MM.1S (cell line): ENCODE measurements at regions not wholly inside any gene's neighbourhood (a gene's known extent, or its start where the extent isn't known, plus 50 kb on each side); places are given as distances from the start of the nearest gene placed in this dataset.

ENCODE experiments used
- DNase-seq: peaks from one replicate; pipeline ENCODE4 v3.0.0-alpha.2; 2015
- H2AFZ ChIP-seq: fragments of 300-600 bp; sonication (generic); 2 replicates; pipeline ENCODE4 v1.6.0; 2016; ENCODE audit warnings: antibody characterized with exemption, low read length
- H3F3A ChIP-seq: fragments of 300-600 bp; sonication (generic); 2 replicates; pipeline ENCODE4 v1.6.1; 2016; ENCODE audit warnings: mild to moderate bottlenecking, antibody characterized with exemption, low read length, moderate library complexity, mixed read lengths; ENCODE audit not compliant: insufficient read depth
- H3K27ac ChIP-seq: fragments of 300-600 bp; sonication (generic); 2 replicates; pipeline ENCODE4 v1.5.1; 2016; ENCODE audit warnings: mild to moderate bottlenecking, low read length
- H3K27me3 ChIP-seq: fragments of 300-600 bp; sonication (generic); replicated peaks from 2 replicates; pipeline ENCODE4 v1.6.0; 2016; ENCODE audit warnings: low read length; ENCODE audit not compliant: insufficient read depth
- H3K36me3 ChIP-seq: fragments of 300-600 bp; sonication (generic); replicated peaks from 2 replicates; pipeline ENCODE4 v1.6.1; 2016; ENCODE audit warnings: mild to moderate bottlenecking, low read length, mixed read lengths; ENCODE audit not compliant: insufficient read depth
- H3K4me1 ChIP-seq: fragments of 300-600 bp; sonication (generic); 2 replicates; pipeline ENCODE4 v1.6.1; 2016; ENCODE audit warnings: low read length, mixed read lengths
- H3K4me2 ChIP-seq: fragments of 300-600 bp; sonication (generic); 2 replicates; pipeline ENCODE4 v1.6.0; 2016; ENCODE audit warnings: low read depth, low read length
- H3K4me3 ChIP-seq: fragments of 300-600 bp; sonication (generic); 2 replicates; pipeline ENCODE4 v1.5.1; 2016; ENCODE audit warnings: low read length, mixed read lengths
- H3K79me2 ChIP-seq: fragments of 300-600 bp; sonication (generic); 2 replicates; pipeline ENCODE4 v1.6.1; 2016; ENCODE audit warnings: mixed run types, low read length, mixed read lengths
- H3K9ac ChIP-seq: fragments of 300-600 bp; sonication (generic); 2 replicates; pipeline ENCODE4 v1.6.1; 2016; ENCODE audit warnings: low read length, mixed read lengths
- H3K9me2 ChIP-seq: fragments of 300-600 bp; sonication (generic); replicated peaks from 2 replicates; pipeline ENCODE4 v1.6.1; 2016; ENCODE audit warnings: mild to moderate bottlenecking, low read length, mixed read lengths; ENCODE audit not compliant: insufficient read depth
- H3K9me3 ChIP-seq: fragments of 300-600 bp; sonication (generic); replicated peaks from 2 replicates; pipeline ENCODE4 v1.6.1; 2016; ENCODE audit warnings: mild to moderate bottlenecking, low read length, mixed read lengths; ENCODE audit not compliant: insufficient read depth
- H4K20me1 ChIP-seq: fragments of 300-600 bp; sonication (generic); 2 replicates; pipeline ENCODE4 v1.6.1; 2016; ENCODE audit warnings: mild to moderate bottlenecking, low read length, moderate library complexity, mixed read lengths; ENCODE audit not compliant: insufficient read depth
- EZH2 ChIP-seq: fragments of 300-600 bp; sonication (generic); optimal IDR thresholded peaks from 2 replicates; pipeline ENCODE3; 2017; ENCODE audit warnings: low read depth, mild to moderate bottlenecking, antibody characterized with exemption, low read length, mixed read lengths
- EZH2phosphoT487 ChIP-seq: fragments of 300-600 bp; sonication (generic); IDR thresholded peaks from 2 replicates; pipeline ENCODE4 v1.6.1; 2018; ENCODE audit warnings: antibody characterized with exemption, low read length
- TF ChIP-seq, protein P1 (sequence below): fragments of 300-600 bp; sonication (generic); IDR thresholded peaks from 2 replicates; pipeline ENCODE4 v1.5.1; 2016; ENCODE audit warnings: antibody characterized with exemption, low read length, mixed read lengths

DNA sequence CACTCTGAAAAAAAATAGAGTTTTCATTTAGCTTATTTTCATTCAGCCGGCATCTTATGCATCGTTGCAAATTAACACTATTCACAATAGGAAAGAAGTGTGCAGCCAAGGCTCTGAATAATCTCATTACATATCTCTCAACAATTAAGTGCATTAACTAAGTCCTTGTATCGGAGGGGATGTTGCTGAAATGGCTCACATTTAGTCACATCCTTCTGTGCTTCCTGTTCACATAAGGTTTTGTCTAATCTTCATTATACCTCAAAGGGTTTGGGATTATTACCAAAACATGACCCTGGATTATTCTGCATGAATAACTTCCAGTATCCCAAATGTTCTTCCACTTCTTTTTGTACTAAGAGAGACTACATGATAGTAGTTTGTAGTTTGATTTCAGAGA is 278.0 kb upstream of the GRIA1 start:
- no peak overlapping the region for H3K9ac ChIP-seq
- H3K27ac ChIP-seq, result no peak overlapping the region
- H3K4me2 ChIP-seq, result no peak overlapping the region
- DNase-seq, result no peak
- no peaks in the 10 kb centered on the region for H3F3A ChIP-seq
- no peaks in the 10 kb centered on the region for H3K4me1 ChIP-seq
- H3K27me3 ChIP-seq, result no peaks in the 10 kb centered on the region
- no peaks in the 10 kb centered on the region for H3K36me3 ChIP-seq
- no peaks in the 10 kb centered on the region for H3K79me2 ChIP-seq
- no peak overlapping the region for H2AFZ ChIP-seq
- no peak overlapping the region for H3K4me3 ChIP-seq
- TF ChIP-seq, protein P1, sequence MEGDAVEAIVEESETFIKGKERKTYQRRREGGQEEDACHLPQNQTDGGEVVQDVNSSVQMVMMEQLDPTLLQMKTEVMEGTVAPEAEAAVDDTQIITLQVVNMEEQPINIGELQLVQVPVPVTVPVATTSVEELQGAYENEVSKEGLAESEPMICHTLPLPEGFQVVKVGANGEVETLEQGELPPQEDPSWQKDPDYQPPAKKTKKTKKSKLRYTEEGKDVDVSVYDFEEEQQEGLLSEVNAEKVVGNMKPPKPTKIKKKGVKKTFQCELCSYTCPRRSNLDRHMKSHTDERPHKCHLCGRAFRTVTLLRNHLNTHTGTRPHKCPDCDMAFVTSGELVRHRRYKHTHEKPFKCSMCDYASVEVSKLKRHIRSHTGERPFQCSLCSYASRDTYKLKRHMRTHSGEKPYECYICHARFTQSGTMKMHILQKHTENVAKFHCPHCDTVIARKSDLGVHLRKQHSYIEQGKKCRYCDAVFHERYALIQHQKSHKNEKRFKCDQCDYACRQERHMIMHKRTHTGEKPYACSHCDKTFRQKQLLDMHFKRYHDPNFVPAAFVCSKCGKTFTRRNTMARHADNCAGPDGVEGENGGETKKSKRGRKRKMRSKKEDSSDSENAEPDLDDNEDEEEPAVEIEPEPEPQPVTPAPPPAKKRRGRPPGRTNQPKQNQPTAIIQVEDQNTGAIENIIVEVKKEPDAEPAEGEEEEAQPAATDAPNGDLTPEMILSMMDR, result no peak
- TF ChIP-seq EZH2 (no peak), EZH2phosphoT487 (no peak)
- H3K9me3 ChIP-seq, result no peaks in the 10 kb centered on the region
- no peaks in the 10 kb centered on the region for H3K9me2 ChIP-seq
- H4K20me1 ChIP-seq, result no peaks in the 10 kb centered on the region

DNA sequence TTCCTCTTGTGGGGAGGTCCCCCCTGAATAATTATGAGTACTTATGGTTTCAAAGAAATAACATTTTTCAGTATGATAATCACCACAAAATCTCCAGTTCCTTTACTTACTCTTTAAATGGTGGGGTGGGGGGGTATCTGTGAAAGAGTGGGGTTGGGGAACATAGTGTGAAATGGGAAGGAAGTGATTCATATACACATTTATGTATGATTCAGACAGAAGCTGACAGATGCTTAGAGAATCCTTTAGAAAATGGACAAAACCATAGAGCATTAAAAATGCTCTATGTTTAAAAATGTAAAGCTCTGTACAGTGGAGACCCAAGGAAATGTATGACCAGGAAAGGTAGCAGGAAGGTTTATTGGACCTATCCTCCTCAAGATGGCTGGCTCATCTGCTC is 267.5 kb upstream of the GRIA1 start:
- H3K79me2 ChIP-seq, result no peaks in the 10 kb centered on the region
- H3K4me1 ChIP-seq, result no peaks in the 10 kb centered on the region
- no peak overlapping the region for H3K27ac ChIP-seq
- TF ChIP-seq EZH2 (no peak), EZH2phosphoT487 (no peak)
- TF ChIP-seq, protein P1, result no peak
- H3K9me3 ChIP-seq, result no peaks in the 10 kb centered on the region
- no peak overlapping the region for H3K4me3 ChIP-seq
- H4K20me1 ChIP-seq, result no peaks in the 10 kb centered on the region
- H3K9ac ChIP-seq, result no peak overlapping the region
- H3K36me3 ChIP-seq, result no peaks in the 10 kb centered on the region
- no peak for DNase-seq
- H3F3A ChIP-seq, result no peaks in the 10 kb centered on the region
- no peaks in the 10 kb centered on the region for H3K27me3 ChIP-seq
- H3K4me2 ChIP-seq, result no peak overlapping the region
- no peak overlapping the region for H2AFZ ChIP-seq
- H3K9me2 ChIP-seq, result no peaks in the 10 kb centered on the region

DNA sequence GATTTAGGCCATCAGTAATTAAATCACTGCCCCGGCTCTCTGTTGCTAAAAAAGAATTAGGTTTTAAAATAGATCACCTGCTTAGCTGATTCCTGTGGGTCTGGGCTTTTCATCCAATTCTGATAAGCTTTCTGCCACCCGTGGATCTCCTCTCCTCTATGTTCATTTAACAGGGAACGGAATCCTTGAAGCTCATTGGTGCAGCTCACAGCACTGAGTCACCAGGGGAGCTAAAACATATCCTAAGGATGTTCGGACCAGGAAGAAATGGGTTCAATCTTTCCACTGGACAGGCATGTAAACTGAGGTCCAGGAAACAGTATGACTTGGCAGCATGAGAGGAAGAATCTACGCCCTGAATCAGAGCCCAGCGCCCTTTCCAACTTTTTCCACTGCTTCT is 267.1 kb upstream of the GRIA1 start:
- Histone ChIP-seq H3F3A (no peaks in the 10 kb centered on the region), H2AFZ (no peak overlapping the region), H3K9ac (no peak overlapping the region), H3K36me3 (no peaks in the 10 kb centered on the region), H3K9me2 (no peaks in the 10 kb centered on the region), H3K9me3 (no peaks in the 10 kb centered on the region), H3K79me2 (no peaks in the 10 kb centered on the region), H3K4me1 (no peaks in the 10 kb centered on the region), H3K27ac (no peak overlapping the region), H3K4me3 (no peak overlapping the region), H3K27me3 (no peaks in the 10 kb centered on the region), H4K20me1 (no peaks in the 10 kb centered on the region), H3K4me2 (no peak overlapping the region)
- no peak for DNase-seq
- TF ChIP-seq EZH2phosphoT487, result no peak
- TF ChIP-seq, protein P1, result no peak
- TF ChIP-seq EZH2, result no peak
